Activated CD4-positive, alpha-beta memory T cell treated with anti-CD3 and anti-CD28 coated beads, Interleukin-2, amount 10 ng/mL, durations not matched to agents 7 days and 5 days (primary cell): ENCODE measurements at regions not wholly inside any gene's neighbourhood (a gene's known extent, or its start where the extent isn't known, plus 50 kb on each side); places are given as distances from the start of the nearest gene placed in this dataset.
A peak's percentile ranks its signal among the peaks of the same experiment; 100 is the strongest.

Source experiments
- CTCF ChIA-PET: fragments of 350-600 bp; sonication (Branson Sonifier 250); formaldehyde crosslinking; loops from one replicate; lab custom pipeline; 2021; ENCODE audit warnings: antibody characterized with exemption, inconsistent platforms; lab: Charles Lee
- POLR2A ChIA-PET: fragments of 350-600 bp; sonication (Branson Sonifier 250); formaldehyde crosslinking; loops from one replicate; lab custom pipeline; 2021; ENCODE audit warnings: antibody characterized with exemption; lab: Charles Lee
- DNase-seq: peaks from one replicate; pipeline ENCODE4 v3.0.0-alpha.2; 2020
- H3K27ac Mint-ChIP-seq: one replicate; pipeline ENCODE4 v1.8.0; 2021; ENCODE audit warnings: mild to moderate bottlenecking, mixed read lengths
- H3K27me3 Mint-ChIP-seq: one replicate; pipeline ENCODE4 v1.8.0; 2021; ENCODE audit warnings: mixed read lengths
- H3K36me3 Mint-ChIP-seq: one replicate; pipeline ENCODE4 v1.8.0; 2021; ENCODE audit warnings: low read depth, mixed read lengths
- H3K4me1 Mint-ChIP-seq: one replicate; pipeline ENCODE4 v1.8.0; 2021; ENCODE audit warnings: mixed read lengths
- H3K4me3 Mint-ChIP-seq: one replicate; pipeline ENCODE4 v1.8.0; 2021; ENCODE audit warnings: mild to moderate bottlenecking, mixed read lengths
- H3K9me3 Mint-ChIP-seq: one replicate; pipeline ENCODE4 v1.8.0; 2021; ENCODE audit warnings: mixed read lengths

- DNase-seq: peak; percentile 46
- Mint-ChIP-seq H3K27me3 (no peaks in the 10 kb centered on the region), H3K36me3 (peaks cover 3% of the 10 kb centered on the region), H3K4me1 (peaks cover 57% of the 10 kb centered on the region), H3K9me3 (peaks cover 2% of the 10 kb centered on the region), H3K27ac (peak overlapping the region; percentile 94), H3K4me3 (peak overlapping the region; percentile 36)
- ChIA-PET CTCF (interaction anchor here (0.6 to 4.1 kb wide), 18 partner anchors 7 to 410 kb away, joined by 3 to 24 read pairs (median 4); no protein-coding TSS in a partner anchor), POLR2A (interaction anchor here (0.9 to 3.5 kb wide), 17 partner anchors 9 to 407 kb away, joined by 3 to 12 read pairs (median 5); partner anchors contain the start of genes OLIG3 and TNFAIP3)
These were observed 167.9 kb upstream of the TNFAIP3 start for GRCh38 chr6:137699031-137699683.

GRCh38 chr6:137700161-137700560, 166.9 kb upstream of the TNFAIP3 start:
- H3K9me3 Mint-ChIP-seq: peaks cover 2% of the 10 kb centered on the region
- ChIA-PET CTCF (interaction anchor here (1.1 to 3.0 kb wide), 8 partner anchors 8 to 409 kb away, joined by 3 to 18 read pairs (median 6); partner anchors contain the start of gene TNFAIP3), POLR2A (interaction anchor here (2.0 to 2.6 kb wide), 4 partner anchors 8 to 275 kb away, joined by 9 to 11 read pairs (median 10); no protein-coding TSS in a partner anchor)
- H3K4me3 Mint-ChIP-seq: no peak overlapping the region
- H3K27me3 Mint-ChIP-seq: no peaks in the 10 kb centered on the region
- H3K4me1 Mint-ChIP-seq: peaks cover 62% of the 10 kb centered on the region
- peak overlapping the region; percentile 94 for H3K27ac Mint-ChIP-seq
- peaks cover 3% of the 10 kb centered on the region for H3K36me3 Mint-ChIP-seq
- no peak for DNase-seq

GRCh38 chr6:137700751-137701477, 166.1 kb upstream of the TNFAIP3 start:
- Mint-ChIP-seq H3K9me3 (peaks cover 2% of the 10 kb centered on the region), H3K27me3 (no peaks in the 10 kb centered on the region), H3K27ac (no peak overlapping the region), H3K4me1 (peaks cover 62% of the 10 kb centered on the region), H3K36me3 (no peaks in the 10 kb centered on the region), H3K4me3 (no peak overlapping the region)
- DNase-seq: no peak
- ChIA-PET CTCF (interaction anchor here (1.1 to 1.6 kb wide), 2 partner anchors 167 to 244 kb away, joined by 3 to 5 read pairs; partner anchors contain the start of gene TNFAIP3), POLR2A (interaction anchor here (1.0 kb wide), 1 partner anchor 274 kb away, joined by 3 read pairs; no protein-coding TSS in a partner anchor)

- no peaks in the 10 kb centered on the region for H3K27me3 Mint-ChIP-seq
- CTCF ChIA-PET: no interaction called here
- peaks cover 68% of the 10 kb centered on the region for H3K4me1 Mint-ChIP-seq
- H3K9me3 Mint-ChIP-seq: peaks cover 2% of the 10 kb centered on the region
- no peak for DNase-seq
- no peak overlapping the region for H3K27ac Mint-ChIP-seq
- H3K36me3 Mint-ChIP-seq: no peaks in the 10 kb centered on the region
- POLR2A ChIA-PET: interaction anchor here (1.0 kb wide), 1 partner anchor 273 kb away, joined by 3 read pairs; no protein-coding TSS in a partner anchor
- no peak overlapping the region for H3K4me3 Mint-ChIP-seq
These were observed 165.1 kb upstream of the TNFAIP3 start for GRCh38 chr6:137701942-137702341.

- Mint-ChIP-seq H3K36me3 (no peaks in the 10 kb centered on the region), H3K9me3 (peaks cover 2% of the 10 kb centered on the region), H3K4me1 (peaks cover 70% of the 10 kb centered on the region), H3K27me3 (no peaks in the 10 kb centered on the region), H3K4me3 (no peak overlapping the region), H3K27ac (no peak overlapping the region)
- ChIA-PET CTCF (no interaction called here), POLR2A (interaction anchor here (1.0 kb wide), 1 partner anchor 13 kb away, joined by 4 read pairs; no protein-coding TSS in a partner anchor)
- no peak for DNase-seq
These were observed 164.2 kb upstream of the TNFAIP3 start for GRCh38 chr6:137702791-137703424.

GRCh38 chr6:137704802-137705159, 162.3 kb upstream of the TNFAIP3 start:
- H3K4me3 Mint-ChIP-seq: no peak overlapping the region
- DNase-seq: no peak
- peaks cover 4% of the 10 kb centered on the region for H3K36me3 Mint-ChIP-seq
- no peak overlapping the region for H3K27ac Mint-ChIP-seq
- ChIA-PET CTCF (interaction anchor here (0.6 to 3.7 kb wide), 19 partner anchors 11 to 581 kb away, joined by 3 to 46 read pairs (median 6); partner anchors contain the start of gene TNFAIP3), POLR2A (interaction anchor here (0.5 to 1.3 kb wide), 5 partner anchors 13 to 271 kb away, joined by 3 to 5 read pairs (median 3); partner anchors contain the start of gene TNFAIP3)
- H3K27me3 Mint-ChIP-seq: no peaks in the 10 kb centered on the region
- no peaks in the 10 kb centered on the region for H3K9me3 Mint-ChIP-seq
- peaks cover 70% of the 10 kb centered on the region for H3K4me1 Mint-ChIP-seq

GRCh38 chr6:137705160-137706082, 161.6 kb upstream of the TNFAIP3 start:
- H3K9me3 Mint-ChIP-seq: no peaks in the 10 kb centered on the region
- H3K27ac Mint-ChIP-seq: peak overlapping the region; percentile 47
- H3K36me3 Mint-ChIP-seq: peaks cover 8% of the 10 kb centered on the region
- H3K4me1 Mint-ChIP-seq: peaks cover 72% of the 10 kb centered on the region
- DNase-seq: peak; percentile 79
- POLR2A ChIA-PET: interaction anchor here (1.0 to 1.4 kb wide), 5 partner anchors 13 to 270 kb away, joined by 3 to 6 read pairs (median 4); partner anchors contain the start of gene TNFAIP3
- CTCF ChIA-PET: interaction anchor here (0.7 to 3.7 kb wide), 22 partner anchors 8 to 304 kb away, joined by 3 to 46 read pairs (median 6); partner anchors contain the start of gene TNFAIP3
- H3K27me3 Mint-ChIP-seq: no peaks in the 10 kb centered on the region
- no peak overlapping the region for H3K4me3 Mint-ChIP-seq

- Mint-ChIP-seq H3K27ac (peak overlapping the region; percentile 58), H3K4me3 (no peak overlapping the region), H3K4me1 (peaks cover 72% of the 10 kb centered on the region), H3K36me3 (peaks cover 8% of the 10 kb centered on the region), H3K9me3 (no peaks in the 10 kb centered on the region), H3K27me3 (no peaks in the 10 kb centered on the region)
- ChIA-PET POLR2A (interaction anchor here (1.2 to 1.4 kb wide), 2 partner anchors 161 to 269 kb away, joined by 6 to 15 read pairs; partner anchors contain the start of gene TNFAIP3), CTCF (interaction anchor here (0.8 to 3.7 kb wide), 13 partner anchors 8 to 410 kb away, joined by 3 to 46 read pairs (median 5); partner anchors contain the start of gene TNFAIP3)
- DNase-seq: no peak
These were observed 160.8 kb upstream of the TNFAIP3 start for GRCh38 chr6:137706083-137706750.

- Mint-ChIP-seq H3K9me3 (no peaks in the 10 kb centered on the region), H3K4me1 (peaks cover 75% of the 10 kb centered on the region), H3K27ac (peak overlapping the region; percentile 86), H3K36me3 (peaks cover 11% of the 10 kb centered on the region), H3K27me3 (no peaks in the 10 kb centered on the region), H3K4me3 (peak overlapping the region; percentile 59)
- ChIA-PET CTCF (interaction anchor here (0.8 to 4.1 kb wide), 24 partner anchors 9 to 409 kb away, joined by 3 to 53 read pairs (median 7); partner anchors contain the start of gene TNFAIP3), POLR2A (interaction anchor here (0.7 to 3.0 kb wide), 11 partner anchors 8 to 402 kb away, joined by 3 to 45 read pairs (median 6); partner anchors contain the start of gene TNFAIP3)
- no peak for DNase-seq
These were observed 159.9 kb upstream of the TNFAIP3 start for GRCh38 chr6:137707038-137707589.

GRCh38 chr6:137707590-137708360, 159.3 kb upstream of the TNFAIP3 start:
- H3K4me1 Mint-ChIP-seq: peaks cover 71% of the 10 kb centered on the region
- CTCF ChIA-PET: interaction anchor here (0.7 to 4.1 kb wide), 30 partner anchors 8 to 401 kb away, joined by 3 to 53 read pairs (median 4); partner anchors contain the start of gene TNFAIP3
- POLR2A ChIA-PET: interaction anchor here (0.6 to 3.0 kb wide), 19 partner anchors 9 to 398 kb away, joined by 3 to 45 read pairs (median 4); partner anchors contain the start of gene TNFAIP3

More at GRCh38 chr6:137707590-137708360, 159.3 kb upstream of the TNFAIP3 start:
- H3K27me3 Mint-ChIP-seq: no peaks in the 10 kb centered on the region
- DNase-seq: peak; percentile 91
- peak overlapping the region; percentile 59 for H3K4me3 Mint-ChIP-seq
- peaks cover 11% of the 10 kb centered on the region for H3K36me3 Mint-ChIP-seq
- no peaks in the 10 kb centered on the region for H3K9me3 Mint-ChIP-seq
- peak overlapping the region; percentile 86 for H3K27ac Mint-ChIP-seq
